Chondrocyte (in vitro differentiated cells): ENCODE measurements at regions not wholly inside any gene's neighbourhood (a gene's known extent, or its start where the extent isn't known, plus 50 kb on each side); places are given as distances from the start of the nearest gene placed in this dataset.
A peak's percentile ranks its signal among the peaks of the same experiment; 100 is the strongest.

ENCODE experiments used
- DNase-seq: peaks from one replicate; pipeline ENCODE4 v3.0.0; 2021; ENCODE audit warnings: mixed read lengths, low spot score
- H3K27ac Mint-ChIP-seq: one replicate; pipeline ENCODE4 v1.8.0; 2021; ENCODE audit warnings: mild to moderate bottlenecking, moderate library complexity, mixed read lengths; ENCODE audit not compliant: unreplicated experiment
- H3K27me3 Mint-ChIP-seq: 2 replicates; pipeline ENCODE4 v1.8.0; 2021; ENCODE audit warnings: low read depth, mixed read lengths
- H3K36me3 Mint-ChIP-seq: 2 replicates; pipeline ENCODE4 v1.8.0; 2021; ENCODE audit warnings: low read depth, mixed read lengths
- H3K4me1 Mint-ChIP-seq: 2 replicates; pipeline ENCODE4 v1.8.0; 2021; ENCODE audit warnings: low read depth, mild to moderate bottlenecking, mixed read lengths
- H3K4me3 Mint-ChIP-seq: one replicate; pipeline ENCODE4 v1.8.0; 2021; ENCODE audit warnings: mild to moderate bottlenecking, moderate library complexity, mixed read lengths; ENCODE audit not compliant: unreplicated experiment
- H3K9me3 Mint-ChIP-seq: 2 replicates; pipeline ENCODE4 v1.8.0; 2021; ENCODE audit warnings: low read depth, mixed read lengths
- TF ChIP-seq, protein P1 (sequence below): fragments of 200-600 bp; sonication (generic); IDR thresholded peaks from 2 replicates; pipeline ENCODE4 v1.5.0; 2021; ENCODE audit warnings: antibody characterized with exemption, mild to moderate bottlenecking, moderate library complexity

DNA sequence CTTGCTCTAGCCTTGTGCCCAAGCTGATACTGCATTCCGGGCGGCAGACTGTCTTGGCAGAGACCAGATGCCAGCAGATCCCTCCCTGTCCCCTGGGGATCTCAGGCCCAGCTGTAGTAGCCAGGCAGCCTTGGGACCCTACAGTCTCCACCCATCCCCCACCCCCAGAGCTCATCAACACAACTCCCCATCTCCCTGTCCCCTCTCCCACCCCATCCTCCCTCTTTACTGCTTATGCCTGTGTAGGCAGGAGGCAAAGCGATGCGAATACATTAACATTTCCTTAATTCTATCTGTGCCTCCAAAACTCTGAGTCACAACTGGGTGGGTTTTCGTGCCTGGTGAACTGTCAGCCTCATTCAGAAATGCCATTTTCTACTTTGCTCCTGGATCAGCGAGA, 547.6 kb downstream of the BUD13 start:
- TF ChIP-seq, protein P1, sequence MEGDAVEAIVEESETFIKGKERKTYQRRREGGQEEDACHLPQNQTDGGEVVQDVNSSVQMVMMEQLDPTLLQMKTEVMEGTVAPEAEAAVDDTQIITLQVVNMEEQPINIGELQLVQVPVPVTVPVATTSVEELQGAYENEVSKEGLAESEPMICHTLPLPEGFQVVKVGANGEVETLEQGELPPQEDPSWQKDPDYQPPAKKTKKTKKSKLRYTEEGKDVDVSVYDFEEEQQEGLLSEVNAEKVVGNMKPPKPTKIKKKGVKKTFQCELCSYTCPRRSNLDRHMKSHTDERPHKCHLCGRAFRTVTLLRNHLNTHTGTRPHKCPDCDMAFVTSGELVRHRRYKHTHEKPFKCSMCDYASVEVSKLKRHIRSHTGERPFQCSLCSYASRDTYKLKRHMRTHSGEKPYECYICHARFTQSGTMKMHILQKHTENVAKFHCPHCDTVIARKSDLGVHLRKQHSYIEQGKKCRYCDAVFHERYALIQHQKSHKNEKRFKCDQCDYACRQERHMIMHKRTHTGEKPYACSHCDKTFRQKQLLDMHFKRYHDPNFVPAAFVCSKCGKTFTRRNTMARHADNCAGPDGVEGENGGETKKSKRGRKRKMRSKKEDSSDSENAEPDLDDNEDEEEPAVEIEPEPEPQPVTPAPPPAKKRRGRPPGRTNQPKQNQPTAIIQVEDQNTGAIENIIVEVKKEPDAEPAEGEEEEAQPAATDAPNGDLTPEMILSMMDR, result no peak
- DNase-seq, result no peak
- Mint-ChIP-seq H3K27me3 (peaks cover 10% of the 10 kb centered on the region), H3K4me1 (peaks cover 30% of the 10 kb centered on the region), H3K9me3 (no peaks in the 10 kb centered on the region), H3K27ac (no peak overlapping the region), H3K36me3 (no peaks in the 10 kb centered on the region), H3K4me3 (no peak overlapping the region)

DNA sequence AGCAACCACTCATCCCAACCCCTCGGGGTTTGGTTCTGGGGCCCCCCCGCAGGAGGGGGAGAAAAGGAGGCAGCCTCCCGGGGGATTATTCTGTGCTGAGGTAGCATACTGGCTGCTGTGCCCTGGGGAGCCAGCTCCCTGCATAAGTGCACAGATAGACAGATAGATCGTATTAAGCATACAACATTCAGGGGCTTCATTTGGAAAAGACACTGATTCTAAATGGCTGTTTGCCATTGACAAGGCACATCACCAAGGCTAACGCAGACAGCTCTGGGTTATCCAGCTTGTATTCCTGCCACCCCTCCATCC, 547.9 kb downstream of the BUD13 start:
- Mint-ChIP-seq H3K27me3 (peaks cover 10% of the 10 kb centered on the region), H3K4me3 (no peak overlapping the region), H3K9me3 (no peaks in the 10 kb centered on the region), H3K36me3 (no peaks in the 10 kb centered on the region), H3K4me1 (peaks cover 30% of the 10 kb centered on the region), H3K27ac (no peak overlapping the region)
- TF ChIP-seq, protein P1, result no peak
- DNase-seq, result no peak

DNA sequence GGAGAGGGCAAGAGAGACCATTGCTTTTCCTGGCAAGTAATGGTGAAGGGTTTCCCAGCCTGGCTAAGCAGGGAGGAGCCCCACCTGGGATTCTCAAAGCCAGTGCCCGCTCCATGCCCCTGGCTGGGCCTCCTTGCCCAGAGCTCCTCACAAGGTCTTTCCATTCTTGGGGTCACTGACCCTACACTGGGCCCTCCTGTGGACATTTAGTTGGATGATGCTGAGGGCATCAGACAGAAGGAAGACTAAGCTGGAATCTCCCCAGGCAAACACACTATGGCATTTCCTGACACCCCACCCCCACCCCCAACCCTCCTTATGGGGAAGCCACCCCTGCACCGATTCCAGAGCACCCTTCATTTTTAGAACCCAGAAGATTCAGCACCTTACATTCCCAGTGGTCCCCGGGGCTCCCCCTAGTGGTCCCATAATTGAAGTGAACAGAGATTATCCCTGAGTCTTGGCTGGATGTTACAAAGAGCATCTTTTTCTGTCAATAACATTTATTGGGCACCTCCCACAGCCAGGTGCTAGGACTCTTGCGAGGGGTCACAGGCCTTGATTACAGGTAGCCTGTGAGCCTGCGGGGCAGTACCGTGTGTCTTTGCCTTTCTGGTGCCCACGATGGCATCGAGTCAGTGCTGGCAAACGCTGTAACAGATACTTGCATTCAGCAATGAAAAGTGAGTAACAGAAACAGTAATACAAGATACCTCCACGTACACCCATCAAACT, 548.5 kb downstream of the BUD13 start:
- Mint-ChIP-seq H3K4me1 (peaks cover 30% of the 10 kb centered on the region), H3K27ac (no peak overlapping the region), H3K27me3 (peaks cover 10% of the 10 kb centered on the region), H3K36me3 (no peaks in the 10 kb centered on the region), H3K9me3 (no peaks in the 10 kb centered on the region), H3K4me3 (no peak overlapping the region)
- no peak for DNase-seq
- TF ChIP-seq, protein P1, result peak; percentile 86

DNA sequence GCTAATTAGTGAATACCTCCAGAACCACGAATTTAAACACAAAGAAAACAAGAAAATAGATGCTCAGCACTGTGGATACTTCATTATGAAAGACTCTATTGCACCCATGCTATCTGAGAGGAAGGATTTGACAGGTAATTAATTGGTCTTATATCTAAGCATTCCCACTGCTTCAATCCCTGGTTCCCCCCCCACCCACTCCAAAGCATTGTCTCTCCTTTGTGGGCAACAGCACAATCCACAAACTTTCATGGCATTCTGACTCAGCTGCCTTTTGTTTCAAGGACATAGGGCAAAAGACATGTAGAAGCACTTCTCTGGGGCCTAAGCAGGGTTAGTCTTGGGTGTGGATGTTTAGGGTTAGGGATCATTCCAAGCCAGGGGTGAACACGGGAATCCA, 551.4 kb downstream of the BUD13 start:
- TF ChIP-seq, protein P1, result no peak
- no peak for DNase-seq
- Mint-ChIP-seq H3K27ac (no peak overlapping the region), H3K4me3 (no peak overlapping the region), H3K36me3 (no peaks in the 10 kb centered on the region), H3K9me3 (peaks cover 5% of the 10 kb centered on the region), H3K27me3 (peaks cover 12% of the 10 kb centered on the region), H3K4me1 (peaks cover 28% of the 10 kb centered on the region)

DNA sequence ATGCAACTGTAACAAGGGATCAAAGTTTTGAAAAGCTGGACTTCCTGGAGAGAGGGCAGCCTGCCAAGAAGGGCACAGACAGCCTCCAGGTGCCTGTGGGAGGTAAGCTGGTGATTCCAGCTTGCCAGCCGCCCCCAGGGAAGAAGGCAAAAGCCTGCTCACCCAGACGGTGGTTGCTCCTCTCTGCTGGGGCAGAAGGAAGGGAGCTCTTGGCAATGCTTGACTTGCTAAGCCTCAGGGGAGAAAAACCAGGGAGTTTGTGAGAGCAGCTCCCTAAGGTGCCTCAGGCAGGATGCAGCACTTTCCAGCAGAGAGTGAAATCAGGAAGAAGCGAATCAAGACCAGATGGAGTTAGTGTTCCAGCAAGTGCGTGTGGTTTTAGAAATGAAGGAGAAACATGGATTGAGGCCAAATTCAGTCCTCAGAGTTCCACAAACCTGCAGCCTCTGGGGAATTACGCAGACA, 553.6 kb downstream of the BUD13 start:
- no peak for DNase-seq
- peaks cover 9% of the 10 kb centered on the region for H3K4me1 Mint-ChIP-seq
- H3K9me3 Mint-ChIP-seq, result peaks cover 5% of the 10 kb centered on the region
- TF ChIP-seq, protein P1, result no peak
- no peak overlapping the region for H3K4me3 Mint-ChIP-seq
- H3K27me3 Mint-ChIP-seq, result peaks cover 22% of the 10 kb centered on the region
- H3K36me3 Mint-ChIP-seq, result no peaks in the 10 kb centered on the region
- no peak overlapping the region for H3K27ac Mint-ChIP-seq
